Spleen (tissue), 11 donors: ENCODE measurements at regions not wholly inside any gene's neighbourhood (a gene's known extent, or its start where the extent isn't known, plus 50 kb on each side); places are given as distances from the start of the nearest gene placed in this dataset.

Experiments used
- DNase-seq: peaks from one replicate; pipeline ENCODE4 v3.0.0-alpha.2; 2020
- H3K27ac ChIP-seq, 8 donors: fragments of 200-600 bp; sonication (generic) in 7 of 8; 1 replicate in 4 of 8; 2 replicates in 4 of 8; pipeline versions ENCODE4 v1.5.0 to v1.8.0; 2016 to 2021; ENCODE audit warnings: inconsistent platforms in 4 of 8, mild to moderate bottlenecking in 4 of 8, moderate library complexity in 1 of 8
- H3K27me3 ChIP-seq, 7 donors: fragments of 200-600 bp; sonication (generic) in 6 of 7; replicated peaks in 1 of 7; 1 replicate in 4 of 7; 2 replicates in 3 of 7; pipeline versions ENCODE4 v1.5.0 to v1.8.0; 2016 to 2021; ENCODE audit warnings: inconsistent platforms in 3 of 7, mild to moderate bottlenecking in 1 of 7
- H3K36me3 ChIP-seq, 6 donors: fragments of 200-600 bp; sonication (generic) in 5 of 6; 1 replicate in 4 of 6; 2 replicates in 2 of 6; pipeline versions ENCODE4 v1.5.0 to v1.8.0; 2016 to 2021; ENCODE audit warnings: inconsistent platforms in 2 of 6
- H3K4me1 ChIP-seq, 6 donors: fragments of 200-600 bp; sonication (generic) in 5 of 6; 1 replicate in 3 of 6; 2 replicates in 3 of 6; pipeline versions ENCODE4 v1.5.0 to v1.8.0; 2016 to 2021; ENCODE audit warnings: inconsistent platforms in 3 of 6
- H3K4me3 ChIP-seq, 8 donors: fragments of 200-600 bp; sonication (generic) in 7 of 8; 1 replicate in 4 of 8; 2 replicates in 4 of 8; pipeline versions ENCODE4 v1.5.0 to v1.8.0; 2016 to 2021; ENCODE audit warnings: inconsistent platforms in 4 of 8, mild to moderate bottlenecking in 4 of 8, moderate library complexity in 2 of 8
- H3K9me3 ChIP-seq, 8 donors: fragments of 200-600 bp; sonication (generic) in 7 of 8; 1 replicate in 4 of 8; 2 replicates in 4 of 8; pipeline versions ENCODE4 v1.5.0 to v1.8.0; 2016 to 2021; ENCODE audit warnings: inconsistent platforms in 4 of 8
- POLR2A ChIP-seq, 3 donors: fragments of 450-650 bp; IDR thresholded peaks; one replicate each; pipeline ENCODE4 v1.5.1; 2017; ENCODE audit warnings: antibody characterized with exemption in 3 of 3, mild to moderate bottlenecking in 1 of 3
- POLR2AphosphoS5 ChIP-seq, 3 donors: sonication (generic); formaldehyde crosslinking; IDR thresholded peaks; one replicate each; pipeline ENCODE4 v1.5.1; 2017; ENCODE audit warnings: antibody characterized with exemption in 3 of 3
- WGBS, 5 donors: extraction: QIAGEN DNeasy Blood & Tissue Kit in 3 of 5; methylation state at CpG; one replicate each; pipeline versions ENCODE4 v1.1.5 to v1.1.7; 2013 to 2018; 5-methylcytosine and 5-hydroxymethylcytosine counted together
- intact Hi-C: fragments of 100-400 bp; cut with DNase I; formaldehyde crosslinking; loops from one replicate; pipeline ENCODE4 v1.15.0; 2023; ENCODE audit warnings: low total_unique reads
- TF ChIP-seq, protein P1 (sequence below), 11 experiments: fragments of 200-600 bp in 7 of 11; fragments of 450-650 bp in 4 of 11; sonication (generic) in 4 of 11; IDR thresholded peaks in 8 of 11; conservative IDR thresholded peaks in 3 of 11; 1 replicate in 7 of 11; 2 replicates in 4 of 11; pipeline versions ENCODE4 v1.4.0 to v1.8.0; 2016 to 2021; ENCODE audit warnings: antibody characterized with exemption in 11 of 11, inconsistent platforms in 4 of 11, mild to moderate bottlenecking in 1 of 11
- donor health status: healthy with polysubstance abuse.
- donor health status: DM: no; HTN: no; CAD: no; lungs with moderate emphysema.
- donor health status: DM: no; HTN: no; CAD: no.
- donor health status: Bipolar disorder and iron deficiency.
- donor health status: healthy.
- donor health status: DM: no; HTN: no; CAD: no.
- donor health status: DM: yes; HTN: yes; CAD: no.

GRCh38 chr6:113777601-113778000 lies 79.5 kb upstream of the MARCKS start:
- Histone ChIP-seq H3K9me3 (no peaks in the 10 kb centered on the region), H3K27ac (no peak overlapping the region), H3K27me3 (no peaks in the 10 kb centered on the region), H3K4me3 (no peak overlapping the region), H3K4me1 (peaks cover 0 to 9% (median 3%) of the 10 kb centered on the region in 6 donors), H3K36me3 (no peaks in the 10 kb centered on the region)
- DNase-seq, result no peak
- TF ChIP-seq, protein P1, sequence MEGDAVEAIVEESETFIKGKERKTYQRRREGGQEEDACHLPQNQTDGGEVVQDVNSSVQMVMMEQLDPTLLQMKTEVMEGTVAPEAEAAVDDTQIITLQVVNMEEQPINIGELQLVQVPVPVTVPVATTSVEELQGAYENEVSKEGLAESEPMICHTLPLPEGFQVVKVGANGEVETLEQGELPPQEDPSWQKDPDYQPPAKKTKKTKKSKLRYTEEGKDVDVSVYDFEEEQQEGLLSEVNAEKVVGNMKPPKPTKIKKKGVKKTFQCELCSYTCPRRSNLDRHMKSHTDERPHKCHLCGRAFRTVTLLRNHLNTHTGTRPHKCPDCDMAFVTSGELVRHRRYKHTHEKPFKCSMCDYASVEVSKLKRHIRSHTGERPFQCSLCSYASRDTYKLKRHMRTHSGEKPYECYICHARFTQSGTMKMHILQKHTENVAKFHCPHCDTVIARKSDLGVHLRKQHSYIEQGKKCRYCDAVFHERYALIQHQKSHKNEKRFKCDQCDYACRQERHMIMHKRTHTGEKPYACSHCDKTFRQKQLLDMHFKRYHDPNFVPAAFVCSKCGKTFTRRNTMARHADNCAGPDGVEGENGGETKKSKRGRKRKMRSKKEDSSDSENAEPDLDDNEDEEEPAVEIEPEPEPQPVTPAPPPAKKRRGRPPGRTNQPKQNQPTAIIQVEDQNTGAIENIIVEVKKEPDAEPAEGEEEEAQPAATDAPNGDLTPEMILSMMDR (IDR thresholded peaks at IDR 0.05 in 8 of 11, conservative IDR thresholded peaks at IDR 0.05 in 3 of 11), result no peak
- 74 to 89% (median 82%) methylated on average over 4 of the region's 4 CpGs for WGBS, 5 donors
- intact Hi-C loops, result no loop called here

GRCh38 chr6:113779656-113780055 lies 77.5 kb upstream of the MARCKS start:
- no peaks in the 10 kb centered on the region for H3K9me3 ChIP-seq
- no peak overlapping the region for H3K27ac ChIP-seq
- intact Hi-C loops, result no loop called here
- no peak for DNase-seq
- no peak overlapping the region for H3K4me3 ChIP-seq
- H3K27me3 ChIP-seq, result no peaks in the 10 kb centered on the region
- peaks cover 0 to 3% (median under 1%) of the 10 kb centered on the region in 6 donors for H3K4me1 ChIP-seq
- TF ChIP-seq POLR2A (IDR thresholded peaks at IDR 0.05) (no peak), POLR2AphosphoS5 (IDR thresholded peaks at IDR 0.05) (no peak)
- TF ChIP-seq, protein P1 (IDR thresholded peaks at IDR 0.05 in 8 of 11, conservative IDR thresholded peaks at IDR 0.05 in 3 of 11), result no peak
- 59 to 83% (median 66%) methylated on average over 2 of the region's 2 CpGs for WGBS, 5 donors
- H3K36me3 ChIP-seq, result no peaks in the 10 kb centered on the region

DNA sequence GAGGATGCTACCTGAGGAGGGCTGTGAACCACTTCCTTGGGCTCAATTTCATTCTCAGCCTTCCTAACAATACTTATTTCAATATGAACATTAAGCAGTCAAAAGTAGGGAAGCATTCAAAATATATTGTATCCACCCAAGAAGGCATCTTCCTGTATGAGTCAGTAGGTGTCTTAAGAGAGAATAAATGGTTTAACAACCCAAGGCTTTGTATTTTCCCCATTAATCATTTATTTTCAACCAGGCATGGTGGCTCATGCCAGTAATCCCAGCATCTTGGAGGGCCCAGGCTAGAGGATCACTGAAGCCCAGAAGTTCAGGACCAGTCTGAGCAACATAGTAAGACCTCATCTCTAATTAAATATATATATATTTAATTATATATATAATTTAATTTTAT lies 74.5 kb upstream of the MARCKS start:
- no peaks in the 10 kb centered on the region for H3K36me3 ChIP-seq
- no peaks in the 10 kb centered on the region for H3K4me1 ChIP-seq
- no peaks in the 10 kb centered on the region for H3K27me3 ChIP-seq
- H3K9me3 ChIP-seq, result no peaks in the 10 kb centered on the region
- H3K27ac ChIP-seq, result no peak overlapping the region
- intact Hi-C loops, result no loop called here
- no peak for DNase-seq
- H3K4me3 ChIP-seq, result no peak overlapping the region
- TF ChIP-seq POLR2A (IDR thresholded peaks at IDR 0.05) (no peak), POLR2AphosphoS5 (IDR thresholded peaks at IDR 0.05) (no peak)
- TF ChIP-seq, protein P1 (IDR thresholded peaks at IDR 0.05 in 8 of 11, conservative IDR thresholded peaks at IDR 0.05 in 3 of 11), result no peak

DNA sequence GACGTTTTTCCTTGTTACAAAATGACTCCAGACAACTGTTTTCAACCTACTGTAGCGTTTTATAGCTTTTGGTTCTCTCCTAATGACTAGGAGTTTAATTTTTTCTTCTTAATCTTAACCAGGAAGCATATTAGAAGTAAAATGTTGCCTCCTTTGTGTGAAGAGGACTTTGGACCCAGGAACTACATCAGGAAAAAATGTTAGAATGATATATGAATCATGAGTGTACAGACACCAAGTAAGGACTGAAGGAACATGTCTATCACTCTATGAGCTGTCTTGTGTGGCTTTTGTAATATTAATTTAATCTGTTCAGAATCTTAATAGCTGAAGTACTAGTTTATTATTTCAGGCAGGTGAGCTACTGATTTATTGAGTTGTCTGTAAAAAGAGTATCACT lies 71.0 kb upstream of the MARCKS start:
- H3K9me3 ChIP-seq, result no peaks in the 10 kb centered on the region
- H3K4me3 ChIP-seq, result no peak overlapping the region
- no peaks in the 10 kb centered on the region for H3K4me1 ChIP-seq
- no peak overlapping the region for H3K27ac ChIP-seq
- no peak for DNase-seq
- intact Hi-C loops, result no loop called here
- H3K27me3 ChIP-seq, result no peaks in the 10 kb centered on the region
- H3K36me3 ChIP-seq, result no peaks in the 10 kb centered on the region
- TF ChIP-seq, protein P1 (IDR thresholded peaks at IDR 0.05 in 8 of 11, conservative IDR thresholded peaks at IDR 0.05 in 3 of 11), result no peak
- TF ChIP-seq POLR2AphosphoS5 (IDR thresholded peaks at IDR 0.05) (no peak), POLR2A (IDR thresholded peaks at IDR 0.05) (no peak)
- WGBS, 5 donors, result 87 to 93% (median 88%) methylated on average over 2 of the region's 2 CpGs
